Hematopoietic multipotent progenitor cell treated with erythropoietin and hydrocortisone succinate and interleukin-3 and kit ligand, for 6 days (in vitro differentiated cells): ENCODE measurements at regions not wholly inside any gene's neighbourhood (a gene's known extent, or its start where the extent isn't known, plus 50 kb on each side); places are given as distances from the start of the nearest gene placed in this dataset.

Experiments
- DNase-seq: peaks from one replicate; pipeline ENCODE4 v3.0.0-alpha.2; 2015

GRCh38 chr10:58140691-58141347 lies 126.9 kb downstream of the IPMK start:
- no peak for DNase-seq

GRCh38 chr10:58140054-58140453 lies 127.6 kb downstream of the IPMK start:
- DNase-seq: no peak

GRCh38 chr10:58137813-58138212 lies 129.9 kb downstream of the IPMK start:
- DNase-seq: no peak

GRCh38 chr10:58115218-58116050 lies 152.3 kb downstream of the IPMK start:
- no peak for DNase-seq

GRCh38 chr10:58109731-58110130 lies 158.0 kb downstream of the IPMK start:
- DNase-seq: no peak

- no peak for DNase-seq
These were observed 160.2 kb downstream of the IPMK start for GRCh38 chr10:58107506-58107905.

- no peak for DNase-seq
These were observed 161.3 kb downstream of the IPMK start for GRCh38 chr10:58106211-58107035.

- DNase-seq: no peak
These were observed 163.3 kb downstream of the IPMK start for GRCh38 chr10:58104351-58104751.

- no peak for DNase-seq
These were observed 164.8 kb downstream of the IPMK start for GRCh38 chr10:58102897-58103296.

GRCh38 chr10:58101682-58102081 lies 166.0 kb downstream of the IPMK start:
- DNase-seq: no peak

- DNase-seq: no peak
These were observed 172.5 kb downstream of the IPMK start for GRCh38 chr10:58094985-58095718.

- no peak for DNase-seq
These were observed 175.8 kb downstream of the IPMK start for GRCh38 chr10:58091886-58092285.

- no peak for DNase-seq
These were observed 178.0 kb downstream of the IPMK start for GRCh38 chr10:58089739-58090138.

GRCh38 chr10:58087896-58088295 lies 179.8 kb downstream of the IPMK start:
- no peak for DNase-seq

GRCh38 chr10:58086763-58087150 lies 180.9 kb downstream of the IPMK start:
- DNase-seq: no peak

- no peak for DNase-seq
These were observed 181.4 kb downstream of the IPMK start for GRCh38 chr10:58086144-58086762.

- DNase-seq: no peak
These were observed 185.4 kb downstream of the IPMK start for GRCh38 chr10:58082248-58082647.

- no peak for DNase-seq
These were observed 186.3 kb downstream of the IPMK start for GRCh38 chr10:58081353-58081752.

GRCh38 chr10:58079461-58079860 lies 188.2 kb downstream of the IPMK start:
- DNase-seq: no peak

- DNase-seq: no peak
These were observed 195.1 kb downstream of the IPMK start for GRCh38 chr10:58072634-58073033.

- DNase-seq: no peak
These were observed 196.7 kb downstream of the IPMK start for GRCh38 chr10:58070956-58071355.

- no peak for DNase-seq
These were observed 198.9 kb downstream of the IPMK start for GRCh38 chr10:58068809-58069208.
